Type B pancreatic cell (in vitro differentiated cells): ENCODE measurements at regions not wholly inside any gene's neighbourhood (a gene's known extent, or its start where the extent isn't known, plus 50 kb on each side); places are given as distances from the start of the nearest gene placed in this dataset.

Experiments
- DNase-seq: peaks from one replicate; pipeline ENCODE4 v3.0.0; 2021; ENCODE audit warnings: mixed read lengths; ENCODE audit not compliant: unreplicated experiment; ENCODE audit errors: extremely low spot score
- H3K27ac Mint-ChIP-seq: 2 replicates; pipeline ENCODE4 v1.8.0; 2021; ENCODE audit warnings: mild to moderate bottlenecking, mixed read lengths
- H3K27me3 Mint-ChIP-seq: 2 replicates; pipeline ENCODE4 v1.8.0; 2021; ENCODE audit warnings: mixed read lengths
- H3K36me3 Mint-ChIP-seq: 2 replicates; pipeline ENCODE4 v1.8.0; 2021; ENCODE audit warnings: mixed read lengths
- H3K4me1 Mint-ChIP-seq: one replicate; pipeline ENCODE4 v1.8.0; 2021; ENCODE audit warnings: mixed read lengths; ENCODE audit not compliant: unreplicated experiment
- H3K4me3 Mint-ChIP-seq: 2 replicates; pipeline ENCODE4 v1.8.0; 2021; ENCODE audit warnings: mild to moderate bottlenecking, mixed read lengths
- H3K9me3 Mint-ChIP-seq: 2 replicates; pipeline ENCODE4 v1.8.0; 2021; ENCODE audit warnings: mixed read lengths
- CTCF ChIP-seq: fragments of 200-600 bp; sonication (generic); conservative IDR thresholded peaks from 2 replicates; pipeline ENCODE4 v1.5.0; 2021; ENCODE audit warnings: antibody characterized with exemption, mild to moderate bottlenecking

GRCh38 chr20:41800040-41800439 lies 181.9 kb upstream of the CHD6 start:
- no peaks in the 10 kb centered on the region for H3K36me3 Mint-ChIP-seq
- DNase-seq, result no peak
- no peak for TF ChIP-seq CTCF

DNA sequence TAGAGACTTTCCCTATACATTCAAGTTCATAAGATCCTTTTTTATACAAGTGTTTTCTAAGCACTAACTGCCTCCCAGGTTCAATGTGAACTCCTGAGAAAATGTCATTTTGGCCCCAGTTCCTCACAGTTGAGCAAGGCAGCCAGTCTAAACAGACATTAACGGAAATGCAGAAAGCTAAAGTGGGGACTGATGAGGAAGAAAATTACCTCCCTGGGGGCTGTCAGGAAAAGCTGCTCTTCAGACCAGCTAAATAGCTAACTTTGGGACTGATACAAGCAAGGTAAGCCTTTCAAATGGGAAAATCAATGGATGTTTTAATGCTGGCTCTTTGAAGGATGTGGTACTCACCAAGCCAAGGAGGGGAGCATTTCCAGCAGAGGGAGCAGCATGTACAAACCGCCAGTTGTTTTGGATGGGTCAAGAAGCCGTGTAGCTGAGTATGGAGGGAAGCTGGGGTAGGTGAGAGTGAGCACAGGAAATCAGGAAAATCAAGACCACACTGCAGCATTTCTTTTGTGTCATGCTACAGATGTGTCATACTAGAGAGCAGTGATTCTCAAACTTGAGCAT lies 180.8 kb upstream of the CHD6 start:
- Mint-ChIP-seq H3K4me1 (no peaks in the 10 kb centered on the region), H3K9me3 (no peaks in the 10 kb centered on the region), H3K27ac (no peak overlapping the region), H3K36me3 (no peaks in the 10 kb centered on the region), H3K4me3 (no peak overlapping the region), H3K27me3 (peaks cover 3% of the 10 kb centered on the region)
- no peak for TF ChIP-seq CTCF
- DNase-seq, result no peak

More at GRCh38 chr20:41800040-41800439, 181.9 kb upstream of the CHD6 start:
- Mint-ChIP-seq H3K4me3 (no peak overlapping the region), H3K4me1 (no peaks in the 10 kb centered on the region), H3K9me3 (no peaks in the 10 kb centered on the region), H3K27me3 (peaks cover 3% of the 10 kb centered on the region), H3K27ac (no peak overlapping the region)

DNA sequence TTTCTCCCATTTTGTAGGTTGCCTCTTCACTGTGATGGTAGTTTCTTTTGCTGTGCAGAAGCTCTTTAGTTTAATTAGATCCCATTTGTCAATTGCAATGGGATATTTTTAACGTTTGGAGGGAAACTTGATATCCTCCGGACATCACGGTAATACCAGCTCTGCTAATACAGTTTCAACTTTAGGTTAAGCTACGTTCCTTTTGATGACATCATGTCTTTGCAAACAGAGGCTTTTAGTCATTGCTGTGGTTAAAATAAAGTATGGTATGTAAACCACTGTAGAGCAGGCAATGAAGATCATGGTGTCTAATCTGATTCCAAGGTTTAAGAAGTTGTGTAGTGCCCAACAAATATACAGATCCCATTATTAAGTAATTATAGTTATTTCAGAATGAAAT lies 168.0 kb upstream of the CHD6 start:
- DNase-seq, result no peak
- no peaks in the 10 kb centered on the region for H3K4me1 Mint-ChIP-seq
- H3K27ac Mint-ChIP-seq, result no peak overlapping the region
- H3K9me3 Mint-ChIP-seq, result peaks cover 4% of the 10 kb centered on the region
- peaks cover 5% of the 10 kb centered on the region for H3K27me3 Mint-ChIP-seq
- no peaks in the 10 kb centered on the region for H3K36me3 Mint-ChIP-seq
- no peak overlapping the region for H3K4me3 Mint-ChIP-seq
- no peak for TF ChIP-seq CTCF

DNA sequence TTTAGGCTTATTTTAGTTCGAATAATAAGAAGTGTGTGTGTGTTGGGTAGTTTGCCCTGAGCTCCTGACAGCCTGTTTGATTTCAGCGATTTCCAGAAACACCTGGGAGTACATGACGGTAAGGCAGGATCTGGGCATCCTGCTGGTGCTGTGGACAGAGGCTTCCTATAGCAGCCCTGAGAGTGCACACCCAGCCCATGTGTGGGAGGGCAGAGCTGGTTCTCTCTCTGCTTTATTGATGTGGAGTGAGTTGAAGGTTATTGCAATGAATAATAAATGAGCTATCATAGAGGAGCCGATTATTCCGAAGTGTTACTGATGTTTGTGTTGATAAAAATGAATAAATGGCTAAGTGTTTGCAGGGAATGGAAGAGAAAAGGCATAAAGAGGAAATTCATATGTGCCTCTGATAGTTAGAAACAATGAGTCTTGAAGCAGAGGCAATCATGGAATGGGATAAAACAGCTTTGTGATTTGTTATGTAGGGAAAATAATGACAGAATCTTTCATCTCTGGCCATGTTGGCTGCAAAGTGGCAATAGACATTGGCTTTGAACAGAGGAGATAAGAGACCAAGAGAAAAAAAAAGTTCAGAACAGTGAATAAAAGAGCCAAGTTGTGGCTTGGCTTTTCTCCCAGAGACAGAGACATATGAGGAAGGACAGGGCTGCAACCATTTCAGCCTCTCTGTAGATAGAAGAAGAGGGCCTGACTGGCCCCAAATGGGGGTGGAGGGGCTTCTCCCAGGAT lies 166.2 kb upstream of the CHD6 start:
- Mint-ChIP-seq H3K4me3 (no peak overlapping the region), H3K27ac (no peak overlapping the region), H3K27me3 (peaks cover 5% of the 10 kb centered on the region), H3K36me3 (no peaks in the 10 kb centered on the region), H3K9me3 (peaks cover 4% of the 10 kb centered on the region), H3K4me1 (no peaks in the 10 kb centered on the region)
- no peak for DNase-seq
- TF ChIP-seq CTCF, result no peak

- H3K4me3 Mint-ChIP-seq, result no peak overlapping the region
- no peak overlapping the region for H3K27ac Mint-ChIP-seq
- H3K9me3 Mint-ChIP-seq, result peaks cover 4% of the 10 kb centered on the region
- TF ChIP-seq CTCF, result no peak
- no peaks in the 10 kb centered on the region for H3K4me1 Mint-ChIP-seq
- H3K27me3 Mint-ChIP-seq, result peaks cover 9% of the 10 kb centered on the region
- no peak for DNase-seq
- no peaks in the 10 kb centered on the region for H3K36me3 Mint-ChIP-seq
Observed at GRCh38 chr20:41783423-41784208, 165.4 kb upstream of the CHD6 start.
